Tibial artery (tissue), 4 donors: ENCODE measurements at regions not wholly inside any gene's neighbourhood (a gene's known extent, or its start where the extent isn't known, plus 50 kb on each side); places are given as distances from the start of the nearest gene placed in this dataset.

ENCODE experiments used
- DNase-seq, 2 donors: peaks; one replicate each; pipeline ENCODE4 v3.0.0-alpha.2; 2019
- H3K27ac ChIP-seq, 2 donors: fragments of 200-600 bp; sonication (generic) in 1 of 2; 1 replicate in 1 of 2; 2 replicates in 1 of 2; pipeline ENCODE4 v1.5.1; 2018 to 2019; ENCODE audit warnings: mild to moderate bottlenecking in 1 of 2
- H3K27me3 ChIP-seq, 2 donors: fragments of 200-600 bp; sonication (generic) in 1 of 2; one replicate each; pipeline versions ENCODE4 v1.5.1 to v1.6.0; 2016 to 2019
- H3K36me3 ChIP-seq, 3 donors: fragments of 200-600 bp; sonication (generic) in 2 of 3; one replicate each; pipeline ENCODE4 v1.5.1; 2016 to 2019; ENCODE audit warnings: mild to moderate bottlenecking in 2 of 3
- H3K4me1 ChIP-seq, 4 donors: fragments of 200-600 bp; sonication (generic) in 2 of 4; 1 replicate in 3 of 4; 2 replicates in 1 of 4; pipeline ENCODE4 v1.5.1; 2016 to 2019
- H3K4me3 ChIP-seq, 2 donors: fragments of 200-600 bp; sonication (generic) in 1 of 2; 1 replicate in 1 of 2; 2 replicates in 1 of 2; pipeline ENCODE4 v1.5.1; 2018 to 2019; ENCODE audit warnings: mild to moderate bottlenecking in 2 of 2
- H3K9me3 ChIP-seq, 3 donors: fragments of 200-600 bp; sonication (generic) in 1 of 3; one replicate each; pipeline ENCODE4 v1.5.1; 2016 to 2019
- intact Hi-C: fragments of 100-400 bp; cut with DNase I; formaldehyde crosslinking; loops from one replicate; pipeline ENCODE4 v1.15.0; 2023; ENCODE audit warnings: low total_unique reads
- TF ChIP-seq, protein P1 (sequence below), 2 experiments: fragments of 200-600 bp in 1 of 2; fragments of 450-650 bp in 1 of 2; IDR thresholded peaks; one replicate each; pipeline ENCODE4 v1.5.1; 2017 to 2019; ENCODE audit warnings: antibody characterized with exemption in 2 of 2, mild to moderate bottlenecking in 1 of 2, moderate library complexity in 1 of 2

DNA sequence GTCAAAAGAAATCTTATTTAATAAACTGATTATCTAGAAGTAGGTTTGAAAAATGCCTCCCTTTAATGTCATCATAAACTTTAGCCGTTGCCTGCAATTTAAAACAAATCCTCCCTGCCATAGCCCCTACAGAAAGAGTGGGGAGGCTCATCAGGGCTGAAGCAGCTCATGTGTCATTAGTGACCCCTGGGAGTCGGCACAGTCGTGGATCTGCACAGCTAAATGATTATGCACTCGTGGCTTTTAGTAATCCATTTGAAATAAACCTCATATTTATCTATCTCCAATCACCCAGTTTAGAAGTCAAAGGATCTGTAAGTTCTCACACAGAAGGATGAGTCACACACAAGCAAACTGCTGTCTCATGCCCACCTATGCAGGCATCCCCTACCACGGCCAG lies 277.3 kb downstream of the SS18 start:
- DNase-seq = no peak
- TF ChIP-seq, protein P1, sequence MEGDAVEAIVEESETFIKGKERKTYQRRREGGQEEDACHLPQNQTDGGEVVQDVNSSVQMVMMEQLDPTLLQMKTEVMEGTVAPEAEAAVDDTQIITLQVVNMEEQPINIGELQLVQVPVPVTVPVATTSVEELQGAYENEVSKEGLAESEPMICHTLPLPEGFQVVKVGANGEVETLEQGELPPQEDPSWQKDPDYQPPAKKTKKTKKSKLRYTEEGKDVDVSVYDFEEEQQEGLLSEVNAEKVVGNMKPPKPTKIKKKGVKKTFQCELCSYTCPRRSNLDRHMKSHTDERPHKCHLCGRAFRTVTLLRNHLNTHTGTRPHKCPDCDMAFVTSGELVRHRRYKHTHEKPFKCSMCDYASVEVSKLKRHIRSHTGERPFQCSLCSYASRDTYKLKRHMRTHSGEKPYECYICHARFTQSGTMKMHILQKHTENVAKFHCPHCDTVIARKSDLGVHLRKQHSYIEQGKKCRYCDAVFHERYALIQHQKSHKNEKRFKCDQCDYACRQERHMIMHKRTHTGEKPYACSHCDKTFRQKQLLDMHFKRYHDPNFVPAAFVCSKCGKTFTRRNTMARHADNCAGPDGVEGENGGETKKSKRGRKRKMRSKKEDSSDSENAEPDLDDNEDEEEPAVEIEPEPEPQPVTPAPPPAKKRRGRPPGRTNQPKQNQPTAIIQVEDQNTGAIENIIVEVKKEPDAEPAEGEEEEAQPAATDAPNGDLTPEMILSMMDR (IDR thresholded peaks at IDR 0.05) = no peak
- Histone ChIP-seq H3K36me3 (no peaks in the 10 kb centered on the region), H3K4me3 (no peak overlapping the region), H3K27ac (no peak overlapping the region), H3K27me3 (no peaks in the 10 kb centered on the region), H3K9me3 (no peaks in the 10 kb centered on the region), H3K4me1 (no peaks in the 10 kb centered on the region)
- intact Hi-C loops = no loop called here

DNA sequence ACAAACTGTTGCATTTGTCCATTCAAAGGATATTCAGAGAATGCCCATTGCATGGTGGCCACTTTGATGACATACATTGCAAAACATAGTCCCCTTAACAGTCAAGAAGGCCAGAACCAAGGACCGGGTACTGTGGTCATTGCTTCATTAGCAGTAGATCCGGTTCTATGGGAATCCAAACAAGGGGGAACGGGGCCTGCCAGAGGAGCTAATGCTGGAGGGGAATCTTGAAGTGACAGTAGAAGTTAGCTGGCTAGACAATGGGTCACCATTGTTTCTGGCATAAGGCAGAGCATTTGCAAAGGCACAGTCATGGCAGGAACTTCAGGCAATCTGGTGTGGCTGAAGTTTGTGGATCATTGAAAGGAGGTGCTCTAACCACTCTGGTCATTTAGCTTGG lies 279.7 kb downstream of the SS18 start:
- Histone ChIP-seq H3K27ac (no peak overlapping the region), H3K36me3 (no peaks in the 10 kb centered on the region), H3K9me3 (no peaks in the 10 kb centered on the region), H3K4me1 (no peaks in the 10 kb centered on the region), H3K27me3 (no peaks in the 10 kb centered on the region), H3K4me3 (no peak overlapping the region)
- TF ChIP-seq, protein P1 (IDR thresholded peaks at IDR 0.05) = no peak
- intact Hi-C loops = no loop called here
- DNase-seq = no peak

DNA sequence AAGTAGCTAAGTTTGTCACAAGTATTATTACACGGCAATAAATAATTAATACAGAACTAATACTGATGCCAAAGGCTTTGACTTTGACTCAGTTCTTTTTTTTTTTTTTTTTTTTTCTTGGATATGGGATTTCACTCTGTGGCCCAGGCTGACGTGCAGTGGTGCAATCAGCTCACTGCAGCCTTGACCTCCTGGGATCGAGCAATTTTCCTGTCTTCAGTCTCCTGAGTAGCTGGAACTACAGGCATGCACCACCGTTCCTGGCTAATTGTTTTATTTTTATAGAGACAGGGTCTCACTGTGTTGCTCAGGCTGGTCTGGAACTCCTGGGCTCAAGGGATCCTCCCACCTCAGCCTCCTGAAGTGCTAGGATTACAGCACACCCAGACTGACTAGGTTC lies 284.5 kb downstream of the SS18 start:
- Histone ChIP-seq H3K4me3 (no peak overlapping the region), H3K36me3 (no peaks in the 10 kb centered on the region), H3K9me3 (no peaks in the 10 kb centered on the region), H3K27me3 (no peaks in the 10 kb centered on the region), H3K4me1 (no peaks in the 10 kb centered on the region), H3K27ac (no peak overlapping the region)
- intact Hi-C loops = no loop called here
- TF ChIP-seq, protein P1 (IDR thresholded peaks at IDR 0.05) = no peak
- DNase-seq = no peak

DNA sequence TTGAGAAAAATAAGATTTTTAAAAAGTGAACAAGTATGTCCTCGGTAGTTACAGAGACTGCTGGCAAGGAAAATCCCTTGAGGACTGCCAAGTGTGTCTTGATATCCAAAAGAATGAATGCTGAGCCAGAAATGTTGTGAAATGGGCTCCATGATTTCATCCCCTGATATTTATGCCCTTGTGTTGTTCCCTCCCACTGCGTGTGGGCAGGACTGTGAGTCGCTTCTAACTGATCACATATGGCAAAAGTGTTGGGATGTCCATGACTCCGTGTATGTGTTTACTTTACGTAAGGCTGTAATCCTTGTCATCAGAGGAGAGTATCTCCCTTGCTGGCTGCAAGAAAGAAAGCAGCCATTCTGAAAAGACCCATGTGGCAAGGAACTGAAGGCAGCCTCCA lies 285.1 kb downstream of the SS18 start:
- Histone ChIP-seq H3K4me1 (no peaks in the 10 kb centered on the region), H3K36me3 (no peaks in the 10 kb centered on the region), H3K9me3 (no peaks in the 10 kb centered on the region), H3K27ac (no peak overlapping the region), H3K27me3 (no peaks in the 10 kb centered on the region), H3K4me3 (no peak overlapping the region)
- TF ChIP-seq, protein P1 (IDR thresholded peaks at IDR 0.05) = no peak
- peak in 1 of 2 donors; percentile 48 for DNase-seq
- intact Hi-C loops = no loop called here

DNA sequence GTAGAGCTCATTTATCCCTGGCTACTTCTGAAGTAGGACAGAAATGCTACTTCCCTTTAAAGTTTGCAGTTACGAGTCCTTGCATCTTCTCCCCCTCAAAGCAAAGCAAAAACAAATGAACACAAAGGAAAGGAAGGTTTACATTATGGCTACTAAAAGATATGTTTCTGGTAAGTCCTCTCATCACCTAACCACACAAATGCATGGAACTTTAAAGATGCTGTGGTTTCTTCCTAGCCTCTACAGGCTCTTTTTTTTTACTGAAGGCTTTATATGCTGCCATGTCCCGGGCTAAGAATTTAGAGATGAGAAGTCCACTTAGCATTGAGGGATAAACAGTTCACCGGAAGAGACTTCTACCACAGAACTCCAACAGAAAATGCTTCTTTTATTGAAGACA lies 291.2 kb downstream of the SS18 start:
- Histone ChIP-seq H3K4me1 (no peaks in the 10 kb centered on the region), H3K27ac (no peak overlapping the region), H3K36me3 (no peaks in the 10 kb centered on the region), H3K9me3 (no peaks in the 10 kb centered on the region), H3K4me3 (no peak overlapping the region), H3K27me3 (no peaks in the 10 kb centered on the region)
- intact Hi-C loops = no loop called here
- DNase-seq = no peak
- TF ChIP-seq, protein P1 (IDR thresholded peaks at IDR 0.05) = no peak

DNA sequence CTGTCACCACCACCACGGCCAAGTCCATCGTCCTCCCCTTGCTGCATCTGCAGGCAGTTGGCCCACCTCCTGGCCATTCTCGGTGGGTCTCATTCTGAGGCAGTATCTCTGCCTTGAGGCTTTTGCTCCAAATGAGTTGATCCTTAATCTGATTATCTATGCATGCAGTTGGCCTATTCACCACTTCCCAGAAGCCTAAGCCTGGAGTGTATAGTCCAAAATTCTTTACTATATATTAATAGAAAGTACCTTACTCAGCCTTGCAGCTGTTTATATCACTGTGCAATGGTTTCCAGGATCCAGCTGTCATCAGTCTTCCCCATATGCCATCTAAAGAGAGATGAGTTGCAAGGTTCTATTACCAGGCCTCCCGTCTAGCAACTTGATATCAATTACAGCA lies 292.4 kb downstream of the SS18 start:
- no peaks in the 10 kb centered on the region for H3K27me3 ChIP-seq
- no peaks in the 10 kb centered on the region for H3K4me1 ChIP-seq
- intact Hi-C loops = no loop called here
- no peaks in the 10 kb centered on the region for H3K9me3 ChIP-seq
- TF ChIP-seq, protein P1 (IDR thresholded peaks at IDR 0.05) = no peak
- no peak for DNase-seq
- no peaks in the 10 kb centered on the region for H3K36me3 ChIP-seq
- H3K27ac ChIP-seq = no peak overlapping the region
- H3K4me3 ChIP-seq = no peak overlapping the region
